SK-N-SH (cell line): ENCODE measurements at regions not wholly inside any gene's neighbourhood (a gene's known extent, or its start where the extent isn't known, plus 50 kb on each side); places are given as distances from the start of the nearest gene placed in this dataset.

Experiments used
- CTCF ChIP-seq: fragments of 200-600 bp; sonication (generic); IDR thresholded peaks from 2 replicates; pipeline ENCODE4 v1.6.1; 2017; ENCODE audit warnings: antibody characterized with exemption, mild to moderate bottlenecking, moderate library complexity
- ELF1 ChIP-seq: IDR thresholded peaks from 2 replicates; pipeline ENCODE4 v1.4.0; 2012
- EP300 ChIP-seq, 2 experiments: IDR thresholded peaks; 2 replicates each; pipeline versions ENCODE4 v1.4.0 to v1.6.1; 2012; ENCODE audit warnings: borderline replicate concordance in 1 of 2, low read depth in 1 of 2, low read length in 1 of 2
- MEF2A ChIP-seq: IDR thresholded peaks from 2 replicates; pipeline ENCODE4 v1.4.0; 2012; ENCODE audit warnings: low read depth, borderline replicate concordance
- POLR2AphosphoS5 ChIP-seq: IDR thresholded peaks from 2 replicates; pipeline ENCODE4 v1.6.1; 2012; ENCODE audit warnings: low read depth, low read length
- SMC3 ChIP-seq: IDR thresholded peaks from 2 replicates; pipeline ENCODE4 v1.6.1; 2012; ENCODE audit warnings: low read depth, low read length, improper control_type of control experiment

- TF ChIP-seq SMC3 (no peak), POLR2AphosphoS5 (no peak), CTCF (no peak), EP300 (IDR thresholded peaks at IDR 0.05; ENCODE audit: borderline replicate concordance in 1 of 2, low read depth in 1 of 2, low read length in 1 of 2) (no peak), ELF1 (no peak), MEF2A (no peak)
Observed at GRCh38 chr12:123099560-123100192, 51.2 kb downstream of the PITPNM2 start.
